CD4-positive, alpha-beta T cell treated with Interleukin-2 at 100 ng/mL for 4 hours (primary cell): ENCODE measurements at regions not wholly inside any gene's neighbourhood (a gene's known extent, or its start where the extent isn't known, plus 50 kb on each side); places are given as distances from the start of the nearest gene placed in this dataset.

ENCODE experiments used
- DNase-seq: peaks from one replicate; pipeline ENCODE4 v3.0.0-alpha.2; 2020; ENCODE audit warnings: low spot score

GRCh38 chr13:103190841-103191240, 124.6 kb upstream of the SLC10A2 start:
- no peak for DNase-seq

- no peak for DNase-seq
Measured at GRCh38 chr13:103188713-103189326, 122.6 kb upstream of the SLC10A2 start.

GRCh38 chr13:103187721-103188156, 121.5 kb upstream of the SLC10A2 start:
- no peak for DNase-seq

- DNase-seq = no peak
Measured at GRCh38 chr13:103184413-103184812, 118.2 kb upstream of the SLC10A2 start.

- DNase-seq = no peak
Measured at GRCh38 chr13:103178986-103179943, 113.0 kb upstream of the SLC10A2 start.

GRCh38 chr13:103174966-103175365, 108.7 kb upstream of the SLC10A2 start:
- no peak for DNase-seq

- no peak for DNase-seq
Measured at GRCh38 chr13:103168901-103169508, 102.8 kb upstream of the SLC10A2 start.

- no peak for DNase-seq
Measured at GRCh38 chr13:103164251-103164650, 98.0 kb upstream of the SLC10A2 start.

GRCh38 chr13:103161476-103161875, 95.3 kb upstream of the SLC10A2 start:
- DNase-seq = no peak

GRCh38 chr13:103157434-103158145, 91.4 kb upstream of the SLC10A2 start:
- DNase-seq = no peak

- DNase-seq = no peak
Measured at GRCh38 chr13:103157016-103157415, 90.8 kb upstream of the SLC10A2 start.

GRCh38 chr13:103156346-103156998, 90.3 kb upstream of the SLC10A2 start:
- no peak for DNase-seq

GRCh38 chr13:103153466-103153865, 87.2 kb upstream of the SLC10A2 start:
- DNase-seq = no peak

GRCh38 chr13:103147961-103148360, 81.7 kb upstream of the SLC10A2 start:
- no peak for DNase-seq

GRCh38 chr13:103145442-103145841, 79.2 kb upstream of the SLC10A2 start:
- no peak for DNase-seq

GRCh38 chr13:103143432-103143831, 77.2 kb upstream of the SLC10A2 start:
- no peak for DNase-seq

- DNase-seq = no peak
Measured at GRCh38 chr13:103142151-103142550, 75.9 kb upstream of the SLC10A2 start.

- DNase-seq = no peak
Measured at GRCh38 chr13:103140001-103140671, 73.9 kb upstream of the SLC10A2 start.

- no peak for DNase-seq
Measured at GRCh38 chr13:103134271-103134670, 68.1 kb upstream of the SLC10A2 start.

GRCh38 chr13:103133556-103133955, 67.3 kb upstream of the SLC10A2 start:
- no peak for DNase-seq

GRCh38 chr13:103130681-103131210, 64.5 kb upstream of the SLC10A2 start:
- no peak for DNase-seq
